ENCODE measurements at regions not wholly inside any gene's neighbourhood (a gene's known extent, or its start where the extent isn't known, plus 50 kb on each side); places are given as distances from the start of the nearest gene placed in this dataset.

DNA sequence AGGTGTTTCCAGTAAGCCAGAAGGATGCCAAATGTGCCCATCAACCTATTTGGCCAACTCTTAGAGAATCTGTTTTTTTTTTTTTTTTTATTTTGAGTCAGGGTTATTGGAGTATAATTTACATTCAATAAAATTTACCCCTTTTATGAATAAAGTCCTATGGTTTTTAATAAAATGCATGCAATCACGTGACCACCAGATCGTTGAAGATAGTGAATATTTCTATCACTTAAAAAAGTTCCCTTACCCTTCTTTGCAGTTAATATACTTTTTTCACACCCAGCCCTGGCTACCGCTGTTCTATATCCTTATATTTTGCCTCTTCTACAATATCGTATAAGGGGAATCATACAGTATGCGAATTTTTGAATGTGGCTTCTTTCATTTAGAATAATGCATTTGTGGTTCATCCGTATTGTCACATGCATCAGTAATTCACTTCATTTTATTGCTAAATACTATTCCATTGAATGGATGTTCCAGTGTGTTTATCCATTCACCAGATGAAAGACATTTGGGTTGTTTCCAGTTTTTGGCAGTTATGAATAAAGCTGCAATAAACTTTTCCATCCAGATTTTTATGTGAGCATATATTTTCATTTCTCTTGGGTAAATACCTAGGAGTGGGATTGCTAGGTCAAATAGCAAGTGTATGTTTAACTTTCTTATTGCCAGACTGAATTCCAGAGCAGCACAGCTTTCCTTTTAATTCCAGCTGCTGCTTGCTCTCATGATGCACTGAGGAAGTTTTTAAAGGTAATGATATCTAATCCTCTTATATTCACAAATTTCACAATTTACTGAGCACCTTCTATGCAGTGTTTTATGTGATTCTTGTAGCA, 156.3 kb upstream of the NT5C1B start:
- ATAC-seq: no peak
- Histone ChIP-seq H4K20me1 (replicated peaks; ENCODE audit: control insufficient read depth, insufficient read depth, low read length) (no peaks in the 10 kb centered on the region), H3K4me2 (ENCODE audit: insufficient read depth, low read length) (no peak overlapping the region), H3K36me3 (ENCODE audit: control insufficient read depth, insufficient read depth, low read length) (no peaks in the 10 kb centered on the region), H3K9me3 (replicated peaks; ENCODE audit: control insufficient read depth, insufficient read depth, low read depth, low read length) (no peaks in the 10 kb centered on the region), H3K9me1 (ENCODE audit: control insufficient read depth, insufficient read depth, low read length) (no peaks in the 10 kb centered on the region), H3K9ac (ENCODE audit: insufficient read depth in 1 of 2, low read depth in 2 of 2, low read length in 2 of 2) (no peak overlapping the region), H2AFZ (ENCODE audit: low read depth, low read length) (no peak overlapping the region), H3K27ac (ENCODE audit: extremely low read depth, low read depth, low read length) (no peak overlapping the region), H3K79me2 (ENCODE audit: control insufficient read depth, insufficient read depth, low read length) (no peaks in the 10 kb centered on the region), H3K4me1 (replicated peaks in 1 of 2; ENCODE audit: control insufficient read depth in 2 of 2, insufficient read depth in 2 of 2, low read length in 2 of 2) (no peaks in the 10 kb centered on the region), H3K4me3 (no peak overlapping the region), H3K27me3 (ENCODE audit: control insufficient read depth in 2 of 2, insufficient read depth in 2 of 2, low read length in 2 of 2) (no peaks in the 10 kb centered on the region)
- FAIRE-seq: no peak
- in situ Hi-C loops (cut with MboI): no loop called here
- no TSS peak for BruUV-seq (replicated peaks)
- ChIA-PET POLR2A (no interaction called here), CTCF (ENCODE audit: low intra/inter-chr PET ratio) (no interaction called here)
- TF ChIP-seq TFE3 (CRISPR knock-in tag; IDR thresholded peaks at IDR 0.05) (peak; percentile 81), JUN (IDR thresholded peaks at IDR 0.05; ENCODE audit: borderline replicate concordance, low read depth, low read length) (no peak), JUN (CRISPR knock-in tag; IDR thresholded peaks at IDR 0.05; ENCODE audit: borderline replicate concordance) (no peak)
- WGBS (ENCODE audit: insufficient coverage, low coverage, missing lambda C conversion rate): under 1% methylated on average over 6 of the region's 6 CpGs
- intact Hi-C loops (cut with micrococcal nuclease): no loop called here
- DNase-seq (ENCODE audit: extremely low read depth in 1 of 4, low spot score in 3 of 4): no peak
